HUES64 (cell line): ENCODE measurements at regions not wholly inside any gene's neighbourhood (a gene's known extent, or its start where the extent isn't known, plus 50 kb on each side); places are given as distances from the start of the nearest gene placed in this dataset.

Experiments
- H3K27ac ChIP-seq: 2 replicates; pipeline ENCODE4 v1.7.0; 2013; ENCODE audit warnings: low read depth, low read length, inconsistent platforms
- H3K27me3 ChIP-seq: 2 replicates; pipeline ENCODE4 v1.6.1; 2013; ENCODE audit warnings: mild to moderate bottlenecking, low read length; ENCODE audit not compliant: insufficient read depth
- H3K36me3 ChIP-seq: 2 replicates; pipeline ENCODE4 v1.6.1; 2013; ENCODE audit warnings: mild to moderate bottlenecking, low read length; ENCODE audit not compliant: insufficient read depth
- H3K4me1 ChIP-seq: 2 replicates; pipeline ENCODE4 v1.6.1; 2013; ENCODE audit warnings: mild to moderate bottlenecking, low read length, moderate library complexity; ENCODE audit not compliant: insufficient read depth
- H3K4me3 ChIP-seq: 2 replicates; pipeline ENCODE4 v1.5.1; 2013; ENCODE audit warnings: mild to moderate bottlenecking, low read length, moderate library complexity
- H3K9ac ChIP-seq: 2 replicates; pipeline ENCODE4 v1.6.1; 2013; ENCODE audit warnings: mild to moderate bottlenecking, low read depth, low read length
- H3K9me3 ChIP-seq: 2 replicates; pipeline ENCODE4 v1.6.1; 2013; ENCODE audit warnings: low read depth, low read length; ENCODE audit not compliant: insufficient read depth
- WGBS: fragments of 150-250, 120-280 bp; methylation state at CpG from one replicate; pipeline ENCODE4 v1.1.7; 2013; ENCODE audit warnings: missing lambda C conversion rate; 5-methylcytosine and 5-hydroxymethylcytosine counted together

DNA sequence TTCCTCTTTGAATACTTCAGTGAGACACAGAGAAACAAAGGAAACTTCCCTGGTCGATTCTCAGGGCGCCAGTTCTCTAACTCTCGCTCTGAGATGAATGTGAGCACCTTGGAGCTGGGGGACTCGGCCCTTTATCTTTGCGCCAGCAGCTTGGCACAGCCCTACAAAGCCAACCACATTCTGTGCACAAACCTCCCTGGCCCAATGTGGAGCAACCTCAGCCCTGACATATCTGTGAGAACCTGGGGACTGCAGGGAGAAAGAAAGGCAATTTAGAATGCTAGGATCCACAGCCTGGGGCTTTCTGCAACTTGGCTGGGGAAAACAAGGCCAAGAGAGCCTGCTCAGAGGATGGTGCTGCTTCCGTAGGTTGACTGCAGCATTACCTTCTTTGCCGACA lies 63.5 kb upstream of the PRSS58 start:
- no peaks in the 10 kb centered on the region for H3K27me3 ChIP-seq
- H3K4me1 ChIP-seq = no peaks in the 10 kb centered on the region
- WGBS = 91% methylated on average over 7 of the region's 7 CpGs

DNA sequence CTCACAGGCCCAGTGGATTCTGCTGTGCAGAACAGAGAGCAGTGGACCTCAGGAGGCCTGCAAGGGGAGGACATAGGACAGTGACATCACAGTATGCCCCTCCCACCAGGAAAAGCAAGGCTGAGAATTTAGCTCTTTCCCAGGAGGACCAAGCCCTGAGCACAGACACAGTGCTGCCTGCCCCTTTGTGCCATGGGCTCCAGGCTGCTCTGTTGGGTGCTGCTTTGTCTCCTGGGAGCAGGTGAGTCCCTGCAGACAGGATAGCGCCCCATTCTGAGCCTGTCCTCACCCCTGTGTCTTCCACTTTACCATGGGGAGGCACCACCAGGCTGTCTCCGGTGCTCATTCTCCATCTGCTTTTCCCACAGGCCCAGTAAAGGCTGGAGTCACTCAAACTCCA lies 63.0 kb upstream of the PRSS58 start:
- Histone ChIP-seq H3K4me1 (no peaks in the 10 kb centered on the region), H3K9me3 (no peaks in the 10 kb centered on the region), H3K27me3 (no peaks in the 10 kb centered on the region), H3K9ac (no peak overlapping the region), H3K4me3 (no peak overlapping the region), H3K36me3 (no peaks in the 10 kb centered on the region), H3K27ac (no peak overlapping the region)
- 92% methylated on average over 2 of the region's 2 CpGs for WGBS

More for the DNA sequence above, 63.5 kb upstream of the PRSS58 start:
- H3K36me3 ChIP-seq = no peaks in the 10 kb centered on the region
- H3K9ac ChIP-seq = no peak overlapping the region
- no peak overlapping the region for H3K27ac ChIP-seq
- no peaks in the 10 kb centered on the region for H3K9me3 ChIP-seq
- H3K4me3 ChIP-seq = no peak overlapping the region

DNA sequence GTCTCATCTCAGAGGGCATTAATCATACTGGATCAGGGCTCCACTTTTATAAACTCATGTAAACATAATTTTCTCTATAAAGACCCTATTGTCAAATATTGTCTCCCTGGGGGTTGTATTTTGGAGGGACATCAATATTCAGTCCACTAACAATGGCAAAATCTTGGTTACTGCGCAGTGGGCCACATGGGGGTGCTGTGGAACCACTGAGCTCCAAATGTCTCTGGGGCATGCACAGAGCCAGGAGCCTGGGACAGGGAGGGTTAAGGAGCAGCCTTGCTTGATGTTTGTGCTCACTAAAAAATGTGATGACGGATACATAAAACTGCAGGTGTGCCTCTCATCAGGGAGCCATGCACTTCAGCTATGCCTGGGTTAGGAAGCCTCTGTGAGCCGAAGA lies 62.1 kb upstream of the PRSS58 start:
- Histone ChIP-seq H3K27me3 (no peaks in the 10 kb centered on the region), H3K9me3 (no peaks in the 10 kb centered on the region)

DNA sequence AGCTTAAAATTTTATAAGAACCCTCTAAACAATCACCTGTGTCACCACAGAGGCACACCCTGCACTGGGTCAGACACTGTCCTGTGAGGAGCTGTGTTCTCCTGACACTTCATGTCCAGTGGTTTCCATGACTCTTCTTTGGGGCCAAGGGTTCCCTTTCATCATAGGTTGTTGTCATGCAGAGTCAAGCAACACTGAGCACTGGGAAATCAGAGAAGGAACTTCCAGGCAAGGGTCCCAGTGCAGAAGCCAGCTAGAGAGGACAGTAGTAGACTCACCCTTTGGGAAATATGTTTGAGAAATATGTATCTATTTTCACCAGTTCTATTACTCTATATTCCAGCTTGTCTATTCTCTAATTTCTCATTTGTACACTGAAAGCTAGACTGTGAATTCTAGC lies 56.4 kb upstream of the PRSS58 start:
- Histone ChIP-seq H3K4me3 (no peak overlapping the region), H3K4me1 (no peaks in the 10 kb centered on the region), H3K27me3 (no peaks in the 10 kb centered on the region), H3K9ac (no peak overlapping the region), H3K27ac (no peak overlapping the region), H3K36me3 (no peaks in the 10 kb centered on the region), H3K9me3 (no peaks in the 10 kb centered on the region)

More for the DNA sequence above, 62.1 kb upstream of the PRSS58 start:
- H3K4me1 ChIP-seq = no peaks in the 10 kb centered on the region
- 58% methylated on average over 3 of the region's 3 CpGs for WGBS
- no peak overlapping the region for H3K4me3 ChIP-seq
- no peaks in the 10 kb centered on the region for H3K36me3 ChIP-seq
- H3K27ac ChIP-seq = no peak overlapping the region
- no peak overlapping the region for H3K9ac ChIP-seq

DNA sequence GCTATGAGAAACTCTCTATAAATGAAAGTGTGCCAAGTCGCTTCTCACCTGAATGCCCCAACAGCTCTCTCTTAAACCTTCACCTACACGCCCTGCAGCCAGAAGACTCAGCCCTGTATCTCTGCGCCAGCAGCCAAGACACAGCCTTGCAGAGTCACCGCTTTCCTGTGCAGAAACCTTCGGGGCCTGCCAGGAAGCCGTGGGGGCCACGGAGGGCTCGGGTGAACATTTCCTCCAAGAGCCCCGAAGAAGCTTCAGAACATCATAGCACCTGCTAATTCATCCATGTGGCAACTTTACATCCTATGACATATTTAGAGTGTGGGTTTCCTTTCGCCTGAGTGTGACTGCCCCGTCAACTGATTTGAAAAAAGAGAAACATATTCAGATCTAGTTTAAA lies 55.7 kb upstream of the PRSS58 start:
- no peak overlapping the region for H3K4me3 ChIP-seq
- H3K9ac ChIP-seq = no peak overlapping the region
- no peaks in the 10 kb centered on the region for H3K4me1 ChIP-seq
- no peaks in the 10 kb centered on the region for H3K36me3 ChIP-seq
- no peaks in the 10 kb centered on the region for H3K27me3 ChIP-seq
- H3K9me3 ChIP-seq = no peaks in the 10 kb centered on the region
- 93% methylated on average over 9 of the region's 11 CpGs for WGBS
- H3K27ac ChIP-seq = no peak overlapping the region

DNA sequence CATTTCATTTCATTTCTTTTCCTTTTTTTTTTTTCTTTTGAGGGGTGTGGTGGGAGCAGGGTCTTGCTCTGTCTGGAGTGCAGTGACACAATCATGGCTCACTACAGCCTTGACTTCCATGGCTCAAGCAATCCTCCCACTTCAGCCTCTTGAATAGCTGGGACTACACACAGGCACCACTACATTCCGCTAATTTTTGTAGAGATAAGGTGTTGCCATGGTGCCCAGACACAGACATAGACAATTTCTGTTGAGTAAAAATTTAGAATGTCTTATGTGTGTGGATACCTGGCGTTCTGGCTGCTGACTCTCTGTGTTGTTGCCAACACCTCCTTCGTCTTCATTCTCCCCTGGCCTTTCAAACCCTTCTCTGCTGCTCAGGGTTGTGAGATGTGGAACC lies 54.0 kb upstream of the PRSS58 start:
- Histone ChIP-seq H3K4me1 (no peaks in the 10 kb centered on the region), H3K9ac (no peak overlapping the region), H3K4me3 (no peak overlapping the region), H3K36me3 (no peaks in the 10 kb centered on the region), H3K9me3 (no peaks in the 10 kb centered on the region), H3K27me3 (no peaks in the 10 kb centered on the region), H3K27ac (no peak overlapping the region)
- 96% methylated on average over 3 of the region's 3 CpGs for WGBS

DNA sequence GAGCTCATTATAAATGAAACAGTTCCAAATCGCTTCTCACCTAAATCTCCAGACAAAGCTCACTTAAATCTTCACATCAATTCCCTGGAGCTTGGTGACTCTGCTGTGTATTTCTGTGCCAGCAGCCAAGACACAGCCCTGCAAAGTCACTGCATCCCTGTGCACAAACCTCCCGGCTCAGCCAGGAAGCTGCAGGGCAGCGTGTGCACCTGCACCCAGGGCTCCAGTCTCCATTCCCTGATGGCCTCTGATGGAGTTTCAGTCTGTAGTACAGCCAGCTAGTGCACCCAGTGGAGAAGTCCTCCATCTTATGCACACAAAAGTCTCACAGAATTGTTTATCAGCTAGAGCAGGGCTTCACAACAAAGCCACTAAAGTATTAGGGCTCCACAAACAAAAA lies 51.1 kb upstream of the PRSS58 start:
- H3K4me1 ChIP-seq = 0 out of 2 replicates have a peak, but pooled peaks cover under 1% of the 10 kb centered on the region
- H3K9me3 ChIP-seq = no peaks in the 10 kb centered on the region
- H3K27me3 ChIP-seq = no peaks in the 10 kb centered on the region
- H3K9ac ChIP-seq = no peak overlapping the region
- no peak overlapping the region for H3K27ac ChIP-seq
- no peaks in the 10 kb centered on the region for H3K36me3 ChIP-seq
- H3K4me3 ChIP-seq = no peak overlapping the region
- 82% methylated on average over 3 of the region's 3 CpGs for WGBS

GRCh38 chr7:142308326-142308725 lies 50.5 kb upstream of the PRSS58 start:
- Histone ChIP-seq H3K4me1 (0 out of 2 replicates have a peak, but pooled peaks cover 2% of the 10 kb centered on the region), H3K27ac (no peak overlapping the region), H3K9ac (no peak overlapping the region), H3K9me3 (no peaks in the 10 kb centered on the region), H3K4me3 (no peak overlapping the region), H3K36me3 (no peaks in the 10 kb centered on the region), H3K27me3 (no peaks in the 10 kb centered on the region)
- 68% methylated on average over 4 of the region's 4 CpGs for WGBS
